PC-9 (cell line): ENCODE measurements at regions not wholly inside any gene's neighbourhood (a gene's known extent, or its start where the extent isn't known, plus 50 kb on each side); places are given as distances from the start of the nearest gene placed in this dataset.
"Not testable (repeated sequence)": the region's sequence is repeated elsewhere in the genome, so short reads cannot be mapped to it uniquely, and the experiment has no call there.

ENCODE experiments used
- BruUV-seq: library from RNA; stranded (reverse); fragments of 400-500 nt; replicated peaks from 2 replicates; lab custom pipeline; 2021; lab: Mats Ljungman, UMichigan
- CTCF ChIA-PET: fragments of 300-600 bp; sonication (Branson Sonifier 250); formaldehyde crosslinking; loops from one replicate; lab custom pipeline; 2022; ENCODE audit warnings: antibody characterized with exemption; lab: Charles Lee
- POLR2A ChIA-PET: fragments of 300-600 bp; sonication (Branson Sonifier 250); formaldehyde crosslinking; loops from one replicate; lab custom pipeline; 2022; ENCODE audit warnings: antibody characterized with exemption; ENCODE audit not compliant: unreplicated experiment; lab: Charles Lee
- DNase-seq, 2 experiments: peaks; one replicate each; pipeline versions ENCODE4 v3.0.0 to v3.0.0-alpha.2; 2015 to 2022; ENCODE audit warnings: mixed read lengths in 1 of 2
- H2AFZ ChIP-seq: fragments of 200-600 bp; sonication (generic); 2 replicates; pipeline ENCODE4 v1.8.1; 2017; ENCODE audit warnings: antibody characterized with exemption
- H3F3A ChIP-seq: fragments of 200-600 bp; sonication (generic); 2 replicates; pipeline ENCODE4 v1.8.1; 2017; ENCODE audit warnings: antibody characterized with exemption, mild to moderate bottlenecking, low read depth; ENCODE audit not compliant: insufficient read depth
- H3K27ac ChIP-seq: fragments of 200-600 bp; sonication (generic); 2 replicates; pipeline ENCODE4 v1.6.1; 2016; ENCODE audit warnings: mixed run types
- H3K27me3 ChIP-seq: fragments of 200-600 bp; sonication (generic); 2 replicates; pipeline ENCODE4 v1.6.1; 2016; ENCODE audit warnings: low read depth, mixed run types; ENCODE audit not compliant: insufficient read depth
- H3K36me3 ChIP-seq: fragments of 200-600 bp; sonication (generic); 2 replicates; pipeline ENCODE4 v1.6.1; 2016; ENCODE audit warnings: low read depth, mixed run types
- H3K4me1 ChIP-seq: fragments of 200-600 bp; sonication (generic); replicated peaks from 2 replicates; pipeline ENCODE4 v1.6.1; 2016; ENCODE audit warnings: mixed run types; ENCODE audit not compliant: insufficient read depth
- H3K4me2 ChIP-seq: fragments of 200-600 bp; sonication (generic); 2 replicates; pipeline ENCODE4 v1.6.1; 2017; ENCODE audit warnings: mixed run types
- H3K4me3 ChIP-seq: fragments of 200-600 bp; sonication (generic); 2 replicates; pipeline ENCODE4 v1.6.1; 2016; ENCODE audit warnings: mixed run types
- H3K79me2 ChIP-seq: fragments of 200-600 bp; sonication (generic); 2 replicates; pipeline ENCODE4 v1.6.1; 2017; ENCODE audit warnings: low read depth, mixed run types
- H3K9me2 ChIP-seq: fragments of 200-600 bp; sonication (generic); 2 replicates; pipeline ENCODE4 v1.8.1; 2017; ENCODE audit warnings: mild to moderate bottlenecking; ENCODE audit not compliant: insufficient read depth
- H3K9me3 ChIP-seq: fragments of 200-600 bp; sonication (generic); 2 replicates; pipeline ENCODE4 v1.8.1; 2016; ENCODE audit warnings: low read depth; ENCODE audit not compliant: insufficient read depth
- H4K20me1 ChIP-seq: fragments of 200-600 bp; sonication (generic); 2 replicates; pipeline ENCODE4 v1.8.1; 2017; ENCODE audit not compliant: insufficient read depth
- CTCF ChIP-seq: fragments of 200-600 bp; sonication (generic); conservative IDR thresholded peaks from 2 replicates; pipeline ENCODE4 v1.6.1; 2017; ENCODE audit warnings: mixed run types, antibody characterized with exemption, mild to moderate bottlenecking, moderate library complexity
- EZH2 ChIP-seq: fragments of 200-600 bp; sonication (generic); IDR thresholded peaks from 2 replicates; pipeline ENCODE4 v1.8.0; 2017; ENCODE audit warnings: antibody characterized with exemption, low read depth
- intact Hi-C: fragments of 100-400 bp; cut with micrococcal nuclease; formaldehyde crosslinking; loops from one replicate; pipeline ENCODE4 v1.10.0; 2022; ENCODE audit not compliant: unreplicated experiment

GRCh38 chr5:135147294-135148090 lies 113.5 kb upstream of the PITX1 start:
- CTCF ChIA-PET: no interaction called here
- no peak overlapping the region for H3K4me2 ChIP-seq
- no peak for DNase-seq
- no peak overlapping the region for H2AFZ ChIP-seq
- no peaks in the 10 kb centered on the region for H3K9me2 ChIP-seq
- no peaks in the 10 kb centered on the region for H3K9me3 ChIP-seq
- no peaks in the 10 kb centered on the region for H3K79me2 ChIP-seq
- H3K36me3 ChIP-seq: no peaks in the 10 kb centered on the region
- BruUV-seq: no TSS peak
- no peak overlapping the region for H3K27ac ChIP-seq
- intact Hi-C loops: no loop called here
- H3K4me1 ChIP-seq: peaks cover 7% of the 10 kb centered on the region
- H3F3A ChIP-seq: peaks cover 9% of the 10 kb centered on the region
- H3K27me3 ChIP-seq: no peaks in the 10 kb centered on the region
- POLR2A ChIA-PET: interaction anchor here (0.6 kb wide), 1 partner anchor 44 kb away, joined by 8 read pairs; no protein-coding TSS in a partner anchor
- TF ChIP-seq CTCF (no peak), EZH2 (no peak)
- no peak overlapping the region for H3K4me3 ChIP-seq
- H4K20me1 ChIP-seq: no peaks in the 10 kb centered on the region

DNA sequence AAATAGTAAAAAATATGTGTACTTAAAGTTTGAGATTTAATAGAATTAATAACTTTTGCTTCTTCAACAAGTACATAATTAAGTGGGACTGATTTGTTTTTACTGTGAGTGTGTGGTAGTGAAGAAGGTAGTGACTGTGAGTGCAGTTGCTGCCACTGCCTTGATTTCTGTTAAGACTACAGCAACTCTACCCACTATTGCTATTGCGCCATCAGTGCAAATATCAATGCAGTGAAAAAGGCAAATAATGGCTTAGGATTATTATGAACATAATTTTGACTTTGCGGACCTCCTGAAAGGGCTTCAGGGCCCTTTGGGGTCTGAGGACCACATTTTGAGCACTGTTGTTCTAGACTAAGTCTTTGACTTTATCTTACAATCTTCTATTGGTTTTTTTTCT lies 112.0 kb upstream of the PITX1 start:
- Histone ChIP-seq H3K27ac (no peak overlapping the region), H2AFZ (no peak overlapping the region), H3K27me3 (no peaks in the 10 kb centered on the region), H3K79me2 (no peaks in the 10 kb centered on the region), H3K4me1 (peaks cover 21% of the 10 kb centered on the region), H3K4me2 (no peak overlapping the region), H3K9me3 (no peaks in the 10 kb centered on the region), H3K36me3 (no peaks in the 10 kb centered on the region), H3K9me2 (no peaks in the 10 kb centered on the region), H4K20me1 (no peaks in the 10 kb centered on the region), H3K4me3 (no peak overlapping the region), H3F3A (peaks cover 24% of the 10 kb centered on the region)
- no TSS peak for BruUV-seq
- DNase-seq: no peak
- intact Hi-C loops: no loop called here
- ChIA-PET POLR2A (no interaction called here), CTCF (no interaction called here)
- TF ChIP-seq EZH2 (no peak), CTCF (no peak)

DNA sequence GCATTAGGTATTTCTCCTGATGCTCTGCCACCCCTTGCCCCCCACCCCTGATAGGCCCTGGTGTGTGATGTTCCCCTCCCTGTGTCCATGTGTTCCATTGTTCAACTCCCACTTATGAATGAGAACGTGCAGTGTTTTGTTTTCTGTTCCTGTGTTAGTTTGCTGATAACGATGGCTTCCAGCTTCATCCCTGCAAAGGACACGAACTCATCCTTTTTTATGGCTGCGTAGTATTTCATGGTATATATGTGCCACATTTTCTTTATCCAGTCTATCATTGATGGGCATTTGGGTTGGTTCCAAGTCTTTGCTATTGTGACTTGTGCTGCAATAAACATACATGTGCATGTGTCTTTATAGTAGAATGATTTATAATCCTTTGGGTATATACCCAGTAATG lies 109.7 kb upstream of the PITX1 start:
- H3K9me2 ChIP-seq, H4K20me1 ChIP-seq, H3K4me2 ChIP-seq, H3K36me3 ChIP-seq, H2AFZ ChIP-seq, H3K27me3 ChIP-seq, intact Hi-C loops, H3K79me2 ChIP-seq, CTCF ChIA-PET, DNase-seq, H3K27ac ChIP-seq, POLR2A ChIA-PET, H3K9me3 ChIP-seq, BruUV-seq, H3K4me3 ChIP-seq: not testable (repeated sequence)
- H3K4me1 ChIP-seq: peaks cover 44% of the 10 kb centered on the region
- H3F3A ChIP-seq: peaks cover 46% of the 10 kb centered on the region
